HFF-Myc (cell line): ENCODE measurements at regions not wholly inside any gene's neighbourhood (a gene's known extent, or its start where the extent isn't known, plus 50 kb on each side); places are given as distances from the start of the nearest gene placed in this dataset.

ENCODE experiments used
- DNase-seq: peaks from one replicate; pipeline ENCODE4 v3.0.0-alpha.2; 2011; ENCODE audit warnings: low read depth; ENCODE audit errors: extremely low read depth
- H3K4me3 ChIP-seq: replicated peaks from 2 replicates; pipeline ENCODE4 v1.5.1; 2011; ENCODE audit warnings: low read depth, mild to moderate bottlenecking, control low read depth, low read length
- CTCF ChIP-seq: IDR thresholded peaks from 2 replicates; pipeline ENCODE4 v1.5.1; 2012; ENCODE audit warnings: mild to moderate bottlenecking, low read depth, low read length, control low read depth; ENCODE audit errors: missing control alignments

GRCh38 chr12:114741940-114742339 lies 58.0 kb upstream of the TBX3 start:
- no peak for DNase-seq
- TF ChIP-seq CTCF: no peak
- H3K4me3 ChIP-seq: no peak overlapping the region

GRCh38 chr12:114740448-114740847 lies 56.5 kb upstream of the TBX3 start:
- TF ChIP-seq CTCF: no peak
- DNase-seq: no peak
- no peak overlapping the region for H3K4me3 ChIP-seq

- no peak for TF ChIP-seq CTCF
- no peak overlapping the region for H3K4me3 ChIP-seq
- no peak for DNase-seq
Measured at GRCh38 chr12:114738460-114739184, 54.6 kb upstream of the TBX3 start.

- DNase-seq: no peak
- no peak for TF ChIP-seq CTCF
- H3K4me3 ChIP-seq: no peak overlapping the region
Measured at GRCh38 chr12:114735680-114736374, 51.9 kb upstream of the TBX3 start.

- TF ChIP-seq CTCF: no peak
- H3K4me3 ChIP-seq: no peak overlapping the region
- DNase-seq: no peak
Measured at GRCh38 chr12:114735011-114735410, 51.0 kb upstream of the TBX3 start.

GRCh38 chr12:114733919-114734318 lies 49.9 kb upstream of the TBX3 start:
- no peak for TF ChIP-seq CTCF
- H3K4me3 ChIP-seq: no peak overlapping the region
- no peak for DNase-seq
